ENCODE measurements at regions not wholly inside any gene's neighbourhood (a gene's known extent, or its start where the extent isn't known, plus 50 kb on each side); places are given as distances from the start of the nearest gene placed in this dataset.

DNA sequence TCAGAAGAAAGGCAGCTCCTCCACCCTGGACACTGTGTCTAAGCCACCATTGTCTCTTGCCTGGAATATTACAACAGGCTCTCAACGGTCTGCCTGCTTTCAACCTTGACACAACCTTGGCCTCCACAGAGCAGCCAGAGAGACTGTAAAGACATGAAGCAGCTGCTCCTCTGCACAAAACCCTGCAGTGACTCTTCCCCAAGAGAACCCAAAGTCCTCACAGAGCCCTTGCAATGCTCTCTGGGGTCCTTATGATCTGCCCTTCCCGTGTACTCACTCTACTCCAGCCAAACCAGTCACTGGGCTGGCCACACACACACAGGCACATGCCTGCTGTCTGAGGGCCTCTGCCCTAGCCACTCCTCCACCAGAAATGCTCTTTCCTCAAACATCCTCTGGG lies 75.9 kb upstream of the CPEB2 start:
- TF ChIP-seq, protein P1, sequence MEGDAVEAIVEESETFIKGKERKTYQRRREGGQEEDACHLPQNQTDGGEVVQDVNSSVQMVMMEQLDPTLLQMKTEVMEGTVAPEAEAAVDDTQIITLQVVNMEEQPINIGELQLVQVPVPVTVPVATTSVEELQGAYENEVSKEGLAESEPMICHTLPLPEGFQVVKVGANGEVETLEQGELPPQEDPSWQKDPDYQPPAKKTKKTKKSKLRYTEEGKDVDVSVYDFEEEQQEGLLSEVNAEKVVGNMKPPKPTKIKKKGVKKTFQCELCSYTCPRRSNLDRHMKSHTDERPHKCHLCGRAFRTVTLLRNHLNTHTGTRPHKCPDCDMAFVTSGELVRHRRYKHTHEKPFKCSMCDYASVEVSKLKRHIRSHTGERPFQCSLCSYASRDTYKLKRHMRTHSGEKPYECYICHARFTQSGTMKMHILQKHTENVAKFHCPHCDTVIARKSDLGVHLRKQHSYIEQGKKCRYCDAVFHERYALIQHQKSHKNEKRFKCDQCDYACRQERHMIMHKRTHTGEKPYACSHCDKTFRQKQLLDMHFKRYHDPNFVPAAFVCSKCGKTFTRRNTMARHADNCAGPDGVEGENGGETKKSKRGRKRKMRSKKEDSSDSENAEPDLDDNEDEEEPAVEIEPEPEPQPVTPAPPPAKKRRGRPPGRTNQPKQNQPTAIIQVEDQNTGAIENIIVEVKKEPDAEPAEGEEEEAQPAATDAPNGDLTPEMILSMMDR (conservative IDR thresholded peaks at IDR 0.05), result no peak
- TF ChIP-seq EZH2 (IDR thresholded peaks at IDR 0.05; ENCODE audit: low read depth), result no peak
